Neural cell (in vitro differentiated cells): ENCODE measurements at regions not wholly inside any gene's neighbourhood (a gene's known extent, or its start where the extent isn't known, plus 50 kb on each side); places are given as distances from the start of the nearest gene placed in this dataset.

Experiments
- H2AFZ ChIP-seq: fragments of 200-600, 300-800 bp; sonication (generic), shearing (Covaris generic); 2 replicates; pipeline ENCODE4 v1.6.0; 2014; ENCODE audit warnings: low read depth, mild to moderate bottlenecking, antibody characterized with exemption, low read length, moderate library complexity
- H3F3A ChIP-seq: fragments of 200-600 bp; shearing (Covaris generic); 2 replicates; pipeline ENCODE4 v1.6.1; 2016; ENCODE audit warnings: mild to moderate bottlenecking, moderate library complexity, mixed read lengths, antibody characterized with exemption, low read length; ENCODE audit not compliant: insufficient read depth, poor library complexity, severe bottlenecking
- H3K27ac ChIP-seq: fragments of 200-600, 300-800 bp; sonication (generic), shearing (Covaris generic); 2 replicates; pipeline ENCODE4 v1.5.1; 2014; ENCODE audit warnings: mild to moderate bottlenecking, low read length, moderate library complexity
- H3K27me3 ChIP-seq: fragments of 300-800, 200-600 bp; sonication (generic), shearing (Covaris generic); 2 replicates; pipeline ENCODE4 v1.6.0; 2014; ENCODE audit warnings: mild to moderate bottlenecking, low read depth, low read length, moderate library complexity; ENCODE audit not compliant: insufficient read depth
- H3K36me3 ChIP-seq: fragments of 300-800, 200-600 bp; sonication (generic), shearing (Covaris generic); 2 replicates; pipeline ENCODE4 v1.5.1; 2014; ENCODE audit warnings: mild to moderate bottlenecking, antibody characterized with exemption, low read length, moderate library complexity; ENCODE audit not compliant: insufficient read depth
- H3K4me2 ChIP-seq: fragments of 300-800, 200-600 bp; sonication (generic), shearing (Covaris generic); 2 replicates; pipeline ENCODE4 v1.6.0; 2014; ENCODE audit warnings: mild to moderate bottlenecking, low read length
- H3K4me3 ChIP-seq: fragments of 300-800, 200-600 bp; sonication (generic), shearing (Covaris generic); 2 replicates; pipeline ENCODE4 v1.5.1; 2014; ENCODE audit warnings: mild to moderate bottlenecking, low read length, moderate library complexity
- H3K79me2 ChIP-seq: fragments of 200-600 bp; shearing (Covaris generic); replicated peaks from 2 replicates; pipeline ENCODE4 v1.6.0; 2014; ENCODE audit warnings: mild to moderate bottlenecking, low read length, moderate library complexity; ENCODE audit not compliant: insufficient read depth
- H3K9ac ChIP-seq: fragments of 300-800, 200-600 bp; sonication (generic), shearing (Covaris generic); 2 replicates; pipeline ENCODE4 v1.6.1; 2016; ENCODE audit warnings: mild to moderate bottlenecking, low read length, mixed read lengths
- H3K9me2 ChIP-seq: fragments of 200-600 bp; shearing (Covaris generic); 2 replicates; pipeline ENCODE4 v1.6.1; 2016; ENCODE audit warnings: mild to moderate bottlenecking, low read length, mixed read lengths; ENCODE audit not compliant: insufficient read depth
- H3K9me3 ChIP-seq: fragments of 200-600, 300-800 bp; sonication (generic), shearing (Covaris generic); 2 replicates; pipeline ENCODE4 v1.6.1; 2016; ENCODE audit warnings: mild to moderate bottlenecking, mixed run types, low read length, moderate library complexity, mixed read lengths
- H4K20me1 ChIP-seq: fragments of 200-600 bp; shearing (Covaris generic); 2 replicates; pipeline ENCODE4 v1.6.1; 2016; ENCODE audit warnings: mild to moderate bottlenecking, mixed run types; ENCODE audit not compliant: insufficient read depth
- CTCF ChIP-seq: fragments of 450-650 bp; IDR thresholded peaks from 2 replicates; pipeline ENCODE4 v1.5.1; 2014; ENCODE audit warnings: antibody characterized with exemption, mild to moderate bottlenecking, moderate library complexity; ENCODE audit not compliant: poor library complexity, severe bottlenecking
- EP300 ChIP-seq: fragments of 450-650 bp; conservative IDR thresholded peaks from 2 replicates; pipeline ENCODE4 v1.6.1; 2014; ENCODE audit warnings: antibody characterized with exemption, mild to moderate bottlenecking, moderate library complexity; ENCODE audit not compliant: poor library complexity, severe bottlenecking
- EZH2 ChIP-seq: fragments of 200-600, 300-800 bp; shearing (Covaris generic), sonication (generic); IDR thresholded peaks from 2 replicates; pipeline ENCODE4 v1.6.1; 2014; ENCODE audit warnings: antibody characterized with exemption, low read length, borderline replicate concordance, mild to moderate bottlenecking; ENCODE audit not compliant: insufficient read depth, poor library complexity, severe bottlenecking
- MXI1 ChIP-seq: fragments of 450-650 bp; conservative IDR thresholded peaks from 2 replicates; pipeline ENCODE4 v1.6.1; 2014; ENCODE audit warnings: antibody characterized with exemption, mild to moderate bottlenecking; ENCODE audit not compliant: poor library complexity, severe bottlenecking
- POLR2AphosphoS5 ChIP-seq: IDR thresholded peaks from 2 replicates; pipeline ENCODE4 v1.6.1; 2012
- RAD21 ChIP-seq: fragments of 450-650 bp; conservative IDR thresholded peaks from 2 replicates; pipeline ENCODE4 v1.6.1; 2014; ENCODE audit warnings: antibody characterized with exemption, mild to moderate bottlenecking, moderate library complexity
- REST ChIP-seq: IDR thresholded peaks from 2 replicates; pipeline ENCODE4 v1.6.1; 2012; ENCODE audit warnings: borderline replicate concordance
- SMC3 ChIP-seq: fragments of 450-650 bp; conservative IDR thresholded peaks from 2 replicates; pipeline ENCODE4 v1.6.1; 2014; ENCODE audit warnings: antibody characterized with exemption, mild to moderate bottlenecking, moderate library complexity; ENCODE audit not compliant: poor library complexity
- TAF1 ChIP-seq: IDR thresholded peaks from 2 replicates; pipeline ENCODE4 v1.6.1; 2012; ENCODE audit warnings: low read depth

GRCh38 chr7:106779877-106780276 is 85.2 kb upstream of the PIK3CG start (continued):
- TF ChIP-seq EZH2: no peak
- TF ChIP-seq SMC3: no peak
- no peak for TF ChIP-seq RAD21
- no peak for TF ChIP-seq POLR2AphosphoS5

GRCh38 chr7:106781007-106781406 is 84.1 kb upstream of the PIK3CG start:
- H3F3A ChIP-seq: no peaks in the 10 kb centered on the region
- no peak for TF ChIP-seq SMC3
- no peak for TF ChIP-seq CTCF
- no peak for TF ChIP-seq REST
- no peak overlapping the region for H3K4me2 ChIP-seq
- H3K9me3 ChIP-seq: no peaks in the 10 kb centered on the region
- no peak overlapping the region for H2AFZ ChIP-seq
- no peaks in the 10 kb centered on the region for H4K20me1 ChIP-seq
- no peaks in the 10 kb centered on the region for H3K9me2 ChIP-seq
- no peaks in the 10 kb centered on the region for H3K79me2 ChIP-seq
- no peaks in the 10 kb centered on the region for H3K27me3 ChIP-seq
- no peak overlapping the region for H3K4me3 ChIP-seq
- H3K27ac ChIP-seq: no peak overlapping the region
- no peaks in the 10 kb centered on the region for H3K36me3 ChIP-seq
- no peak overlapping the region for H3K9ac ChIP-seq

GRCh38 chr7:106781828-106782544 is 83.1 kb upstream of the PIK3CG start:
- no peak overlapping the region for H3K4me3 ChIP-seq
- no peaks in the 10 kb centered on the region for H3K79me2 ChIP-seq
- H3K9me3 ChIP-seq: no peaks in the 10 kb centered on the region
- H3K27ac ChIP-seq: no peak overlapping the region
- no peaks in the 10 kb centered on the region for H3K9me2 ChIP-seq
- no peaks in the 10 kb centered on the region for H4K20me1 ChIP-seq
- H3F3A ChIP-seq: no peaks in the 10 kb centered on the region
- no peak overlapping the region for H2AFZ ChIP-seq
- H3K4me2 ChIP-seq: no peak overlapping the region
- no peaks in the 10 kb centered on the region for H3K36me3 ChIP-seq
- no peaks in the 10 kb centered on the region for H3K27me3 ChIP-seq
- H3K9ac ChIP-seq: no peak overlapping the region
- TF ChIP-seq EP300: no peak
- TF ChIP-seq MXI1: no peak
- TF ChIP-seq CTCF: no peak
- no peak for TF ChIP-seq SMC3
- TF ChIP-seq REST: no peak
- TF ChIP-seq TAF1: no peak
- no peak for TF ChIP-seq RAD21
- no peak for TF ChIP-seq EZH2
- no peak for TF ChIP-seq POLR2AphosphoS5
